BJ (cell line): ENCODE measurements at regions not wholly inside any gene's neighbourhood (a gene's known extent, or its start where the extent isn't known, plus 50 kb on each side); places are given as distances from the start of the nearest gene placed in this dataset.

Experiments
- CTCF ChIA-PET: fragments of 350-600 bp; formaldehyde crosslinking; extraction: SDS; loops from one replicate; lab custom pipeline; 2021; ENCODE audit warnings: antibody characterized with exemption, inconsistent platforms; lab: Yijun Ruan, JAX
- POLR2A ChIA-PET: fragments of 300-600 bp; sonication (Branson Sonifier 250); formaldehyde crosslinking; extraction: SDS; loops from one replicate; lab custom pipeline; 2021; ENCODE audit warnings: antibody characterized with exemption; lab: Charles Lee
- DNase-seq: peaks from one replicate; pipeline ENCODE4 v3.0.0-alpha.2; 2011; ENCODE audit warnings: low read depth
- H3K27me3 ChIP-seq: 2 replicates; pipeline ENCODE4 v1.6.0; 2011; ENCODE audit warnings: low read length; ENCODE audit not compliant: control insufficient read depth, insufficient read depth
- H3K36me3 ChIP-seq: 2 replicates; pipeline ENCODE4 v1.5.1; 2011; ENCODE audit warnings: low read length; ENCODE audit not compliant: control insufficient read depth, insufficient read depth
- H3K4me3 ChIP-seq: 2 replicates; pipeline ENCODE4 v1.5.1; 2011; ENCODE audit warnings: low read depth, mild to moderate bottlenecking, control low read depth, low read length
- CTCF ChIP-seq: IDR thresholded peaks from 2 replicates; pipeline ENCODE4 v1.5.1; 2011; ENCODE audit warnings: low read depth, mild to moderate bottlenecking, control low read depth, inconsistent platforms, low read length, moderate library complexity; ENCODE audit not compliant: insufficient read depth

DNA sequence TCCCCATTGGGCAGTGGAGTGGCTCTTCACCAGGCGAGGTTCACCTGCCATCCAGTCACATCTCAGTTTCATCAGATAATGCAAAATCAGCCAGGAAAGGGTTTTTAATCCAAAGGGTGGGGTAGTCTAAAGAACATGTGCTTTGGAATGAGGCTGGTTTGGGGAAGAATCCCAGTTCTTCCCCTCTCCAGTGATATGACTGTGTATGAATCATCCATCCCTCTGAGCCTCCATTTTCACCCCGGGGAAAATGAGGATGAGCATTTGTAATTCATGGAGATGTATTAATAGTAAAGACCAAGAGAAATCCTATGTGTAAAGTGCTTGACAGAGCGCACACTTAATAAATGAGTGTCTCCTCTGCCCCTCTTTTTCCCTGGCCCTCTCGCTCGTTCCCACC lies 215.1 kb upstream of the FGGY start:
- DNase-seq = no peak
- Histone ChIP-seq H3K4me3 (no peak overlapping the region), H3K27me3 (no peaks in the 10 kb centered on the region), H3K36me3 (no peaks in the 10 kb centered on the region)
- CTCF ChIA-PET = no interaction called here
- TF ChIP-seq CTCF = no peak
- POLR2A ChIA-PET = no interaction called here

DNA sequence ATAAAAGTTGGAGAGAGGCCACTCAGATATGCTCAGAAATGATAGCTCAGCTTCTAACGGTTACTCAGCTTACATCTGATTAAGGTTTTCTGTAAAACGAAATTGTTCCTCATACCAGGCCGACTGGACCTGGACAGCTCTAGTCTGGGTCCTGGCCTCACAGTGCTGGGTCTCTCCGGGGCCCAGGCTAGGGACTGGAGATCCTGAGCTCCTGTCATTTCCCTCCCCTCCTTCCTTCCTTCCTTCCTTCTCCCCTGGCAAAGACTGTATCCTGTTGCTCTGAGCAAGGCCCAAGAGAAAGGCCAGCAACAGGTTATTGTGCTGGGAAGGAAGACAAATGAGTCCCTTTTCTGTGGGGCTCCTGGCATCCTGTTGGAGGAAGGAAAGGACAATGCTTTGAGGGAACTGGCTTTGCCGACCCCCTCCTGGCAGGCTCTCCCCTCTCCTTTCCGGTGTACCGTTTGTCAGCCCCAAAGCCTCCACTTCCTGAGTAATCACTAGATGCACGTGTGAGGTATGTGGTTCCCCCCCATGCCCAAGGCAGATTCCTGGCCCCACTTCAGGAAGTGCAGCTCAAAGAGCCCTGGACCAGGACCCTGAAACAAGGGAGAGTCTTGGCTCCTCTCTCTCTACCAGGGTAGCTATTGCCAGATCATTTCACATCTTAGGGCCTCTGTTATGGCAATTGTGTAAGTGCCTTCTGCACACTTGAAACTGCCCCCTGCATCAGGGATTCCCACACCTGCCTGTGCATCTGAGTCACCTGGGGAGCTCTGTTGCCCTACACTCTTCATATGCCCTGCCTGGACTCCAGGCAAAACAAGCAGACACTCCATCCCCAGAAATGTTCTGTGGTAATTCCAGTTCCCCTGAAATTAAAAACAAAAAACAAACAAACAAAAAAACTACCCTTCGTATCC lies 212.7 kb upstream of the FGGY start:
- POLR2A ChIA-PET = no interaction called here
- CTCF ChIA-PET = interaction anchor here (0.6 to 1.2 kb wide), 2 partner anchors 64 to 129 kb away, joined by 3 to 5 read pairs; no protein-coding TSS in a partner anchor
- H3K4me3 ChIP-seq = no peak overlapping the region
- no peak for TF ChIP-seq CTCF
- no peaks in the 10 kb centered on the region for H3K27me3 ChIP-seq
- no peak for DNase-seq
- no peaks in the 10 kb centered on the region for H3K36me3 ChIP-seq

DNA sequence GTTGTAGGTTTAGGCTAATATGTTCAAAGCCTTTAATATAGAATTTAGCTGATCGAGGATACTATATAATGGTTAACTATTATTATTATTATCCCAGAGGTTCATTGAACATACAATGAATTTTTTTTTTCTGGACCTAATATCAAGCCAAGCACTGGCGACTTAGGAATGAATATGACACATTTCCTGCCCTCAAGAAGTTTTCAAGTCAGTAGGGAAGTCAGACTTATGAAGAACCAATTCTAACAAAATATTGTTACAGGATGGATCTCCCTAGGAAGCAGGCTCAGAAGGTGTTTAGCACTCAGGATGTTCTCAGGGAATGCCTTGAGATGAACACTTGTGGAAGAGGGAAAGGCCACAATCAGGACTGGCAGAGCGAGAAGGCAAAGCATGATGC lies 211.8 kb upstream of the FGGY start:
- Histone ChIP-seq H3K27me3 (no peaks in the 10 kb centered on the region), H3K36me3 (no peaks in the 10 kb centered on the region), H3K4me3 (no peak overlapping the region)
- POLR2A ChIA-PET = no interaction called here
- CTCF ChIA-PET = interaction anchor here (0.6 kb wide), 1 partner anchor 128 kb away, joined by 3 read pairs; no protein-coding TSS in a partner anchor
- no peak for DNase-seq
- TF ChIP-seq CTCF = no peak

DNA sequence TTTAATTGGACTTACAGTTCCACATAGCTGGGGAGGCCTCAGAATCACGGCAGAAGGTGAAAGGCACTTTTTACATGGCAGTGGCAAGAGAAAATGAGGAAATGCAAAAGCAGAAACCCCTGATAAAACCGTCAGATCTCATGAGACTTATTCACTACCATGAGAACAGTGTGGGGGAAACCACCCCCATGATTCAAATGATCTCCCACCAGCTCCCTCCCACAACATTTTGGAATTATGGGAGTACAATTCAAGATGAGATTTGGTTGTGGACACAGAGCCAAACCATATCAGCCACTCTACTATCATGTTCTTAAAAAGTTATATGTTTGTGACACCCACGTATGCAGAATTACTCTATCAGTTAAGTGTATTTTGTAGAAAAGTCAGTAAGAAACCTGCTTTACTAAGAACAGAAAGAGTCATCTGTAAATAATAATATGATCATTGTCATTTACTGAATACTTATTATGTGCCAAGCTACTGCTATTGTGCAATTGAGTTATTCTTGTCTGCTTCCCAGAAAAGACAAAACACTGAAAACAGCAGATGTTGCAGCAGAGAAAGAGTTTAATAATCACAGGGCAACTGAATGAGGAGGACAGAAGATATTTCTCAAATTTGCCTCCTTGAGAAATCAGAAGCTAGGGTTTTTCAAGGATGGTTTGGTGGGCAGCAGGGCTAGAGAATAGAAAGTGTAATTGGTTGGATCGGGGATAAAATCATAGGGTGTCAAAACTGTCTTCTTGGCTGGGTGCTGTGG lies 207.7 kb upstream of the FGGY start:
- ChIA-PET POLR2A (no interaction called here), CTCF (no interaction called here)
- Histone ChIP-seq H3K27me3 (no peaks in the 10 kb centered on the region), H3K4me3 (no peak overlapping the region), H3K36me3 (no peaks in the 10 kb centered on the region)
- TF ChIP-seq CTCF = no peak
- no peak for DNase-seq

DNA sequence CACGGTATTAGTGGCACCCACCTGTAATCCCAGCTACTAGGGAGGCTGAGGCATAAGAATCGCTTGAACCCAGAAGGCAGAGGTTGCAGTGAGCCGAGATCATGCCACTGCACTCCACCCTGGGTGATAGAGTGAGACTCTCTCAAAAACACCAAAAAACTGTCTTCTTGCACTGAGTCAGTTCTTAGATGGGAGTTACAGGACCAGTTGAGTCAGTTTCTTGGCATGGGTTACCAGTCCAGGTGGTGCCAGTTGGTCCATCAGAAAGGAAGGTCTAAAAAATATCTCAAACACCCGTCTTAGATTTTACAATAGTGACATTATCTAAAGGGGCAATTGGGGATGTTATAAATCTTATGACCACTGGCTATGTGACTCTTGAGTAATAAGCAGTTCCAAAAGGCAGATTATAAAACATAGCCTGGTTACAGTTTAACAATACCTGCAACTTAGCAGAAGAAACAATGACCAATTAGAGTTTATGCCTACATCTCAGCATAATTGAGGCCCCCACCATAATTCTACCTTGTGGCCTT lies 206.9 kb upstream of the FGGY start:
- Histone ChIP-seq H3K36me3 (no peaks in the 10 kb centered on the region), H3K4me3 (no peak overlapping the region), H3K27me3 (no peaks in the 10 kb centered on the region)
- DNase-seq = no peak
- CTCF ChIA-PET = no interaction called here
- POLR2A ChIA-PET = no interaction called here
- TF ChIP-seq CTCF = no peak
